ENCODE measurements at regions not wholly inside any gene's neighbourhood (a gene's known extent, or its start where the extent isn't known, plus 50 kb on each side); places are given as distances from the start of the nearest gene placed in this dataset.

- DNase-seq (no peak), ATAC-seq (no peak)
These were observed 113.7 kb downstream of the RNASET2 start for GRCh38 chr6:166842607-166843006.

GRCh38 chr6:166841216-166841615 lies 115.1 kb downstream of the RNASET2 start:
- no peak for ATAC-seq
- no peak for DNase-seq

- ATAC-seq (no peak), DNase-seq (no peak)
These were observed 116.8 kb downstream of the RNASET2 start for GRCh38 chr6:166839569-166839968.

GRCh38 chr6:166838987-166839386 lies 117.4 kb downstream of the RNASET2 start:
- ATAC-seq (no peak), DNase-seq (no peak)

- ATAC-seq = no peak
- DNase-seq = no peak
These were observed 119.3 kb downstream of the RNASET2 start for GRCh38 chr6:166836785-166837718.

- ATAC-seq = no peak
These were observed 122.3 kb downstream of the RNASET2 start for GRCh38 chr6:166834049-166834448.

GRCh38 chr6:166830891-166831363 lies 125.4 kb downstream of the RNASET2 start:
- ATAC-seq (no peak), DNase-seq (no peak)

More at GRCh38 chr6:166834049-166834448, 122.3 kb downstream of the RNASET2 start:
- DNase-seq = no peak

- ATAC-seq (peak; percentile 63), DNase-seq (no peak)
These were observed 126.0 kb downstream of the RNASET2 start for GRCh38 chr6:166830185-166830890.

GRCh38 chr6:166826264-166826663 lies 130.1 kb downstream of the RNASET2 start:
- ATAC-seq = no peak
- DNase-seq = no peak

GRCh38 chr6:166825553-166826145 lies 130.7 kb downstream of the RNASET2 start:
- ATAC-seq = no peak
- DNase-seq = no peak

GRCh38 chr6:166824880-166825250 lies 131.5 kb downstream of the RNASET2 start:
- no peak for ATAC-seq
- no peak for DNase-seq

- ATAC-seq = no peak
- no peak for DNase-seq
These were observed 132.0 kb downstream of the RNASET2 start for GRCh38 chr6:166824146-166824879.

- DNase-seq = no peak
- no peak for ATAC-seq
These were observed 133.7 kb downstream of the RNASET2 start for GRCh38 chr6:166822609-166823008.

- no peak for ATAC-seq
These were observed 135.9 kb downstream of the RNASET2 start for GRCh38 chr6:166820483-166820882.

GRCh38 chr6:166820070-166820469 lies 136.3 kb downstream of the RNASET2 start:
- no peak for ATAC-seq

More at GRCh38 chr6:166820483-166820882, 135.9 kb downstream of the RNASET2 start:
- no peak for DNase-seq

GRCh38 chr6:166815629-166816028 lies 140.7 kb downstream of the RNASET2 start:
- ATAC-seq (no peak), DNase-seq (no peak)

More at GRCh38 chr6:166820070-166820469, 136.3 kb downstream of the RNASET2 start:
- DNase-seq = no peak

- DNase-seq (no peak), ATAC-seq (no peak)
These were observed 142.0 kb downstream of the RNASET2 start for GRCh38 chr6:166814390-166814789.

- DNase-seq (no peak), ATAC-seq (no peak)
These were observed 142.9 kb downstream of the RNASET2 start for GRCh38 chr6:166813461-166813860.

- DNase-seq (no peak), ATAC-seq (no peak)
These were observed 145.5 kb downstream of the RNASET2 start for GRCh38 chr6:166810864-166811263.

- DNase-seq (no peak), ATAC-seq (no peak)
These were observed 146.6 kb downstream of the RNASET2 start for GRCh38 chr6:166809721-166810120.

- ATAC-seq = no peak
- DNase-seq = no peak
These were observed 149.2 kb downstream of the RNASET2 start for GRCh38 chr6:166806962-166807757.
